NT2/D1 (cell line): ENCODE measurements at regions not wholly inside any gene's neighbourhood (a gene's known extent, or its start where the extent isn't known, plus 50 kb on each side); places are given as distances from the start of the nearest gene placed in this dataset.
A peak's percentile ranks its signal among the peaks of the same experiment; 100 is the strongest.

Experiments
- DNase-seq: peaks from one replicate; pipeline ENCODE4 v3.0.0-alpha.2; 2011; ENCODE audit warnings: low read depth, low spot score
- H3K27me3 ChIP-seq: 2 replicates; pipeline ENCODE4 v1.6.0; 2011; ENCODE audit warnings: mild to moderate bottlenecking; ENCODE audit not compliant: insufficient read length, insufficient read depth
- H3K36me3 ChIP-seq: 2 replicates; pipeline ENCODE4 v1.6.1; 2011; ENCODE audit warnings: mild to moderate bottlenecking, low read length, mixed read lengths; ENCODE audit not compliant: insufficient read depth, insufficient read length
- H3K4me1 ChIP-seq: 2 replicates; pipeline ENCODE4 v1.5.1; 2011; ENCODE audit not compliant: insufficient read depth, insufficient read length
- H3K4me3 ChIP-seq: 2 replicates; pipeline ENCODE4 v1.5.1; 2011; ENCODE audit warnings: low read depth; ENCODE audit not compliant: insufficient read length
- H3K9ac ChIP-seq: 2 replicates; pipeline ENCODE4 v1.6.0; 2011; ENCODE audit warnings: low read depth; ENCODE audit not compliant: insufficient read length
- H3K9me3 ChIP-seq: 2 replicates; pipeline ENCODE4 v1.5.1; 2011; ENCODE audit warnings: mild to moderate bottlenecking, low read length; ENCODE audit not compliant: insufficient read depth
- SUZ12 ChIP-seq: IDR thresholded peaks from 2 replicates; pipeline ENCODE4 v1.6.1; 2011; ENCODE audit not compliant: insufficient read length, insufficient read depth; ENCODE audit errors: extremely low read depth
- YY1 ChIP-seq: IDR thresholded peaks from 2 replicates; pipeline ENCODE4 v1.6.1; 2011; ENCODE audit not compliant: insufficient read length, insufficient read depth
- ZNF274 ChIP-seq: IDR thresholded peaks from 2 replicates; pipeline ENCODE4 v1.6.1; 2011; ENCODE audit warnings: mild to moderate bottlenecking, low read depth, low read length

- H3K4me1 ChIP-seq = no peaks in the 10 kb centered on the region
- no peak overlapping the region for H3K4me3 ChIP-seq
- no peak for DNase-seq
- no peak overlapping the region for H3K9ac ChIP-seq
- TF ChIP-seq SUZ12 = no peak
- no peaks in the 10 kb centered on the region; the same call in none of the 2 replicates for H3K9me3 ChIP-seq
- no peaks in the 10 kb centered on the region for H3K27me3 ChIP-seq
- H3K36me3 ChIP-seq = no peaks in the 10 kb centered on the region
Observed at GRCh38 chr12:125772403-125772802, 707.2 kb downstream of the AACS start.

GRCh38 chr12:125773033-125773640, 707.9 kb downstream of the AACS start:
- no peak overlapping the region for H3K4me3 ChIP-seq
- TF ChIP-seq YY1 = no peak
- TF ChIP-seq ZNF274 = no peak
- TF ChIP-seq SUZ12 = no peak
- no peak overlapping the region for H3K9ac ChIP-seq
- no peaks in the 10 kb centered on the region for H3K36me3 ChIP-seq
- H3K9me3 ChIP-seq = no peaks in the 10 kb centered on the region; the same call in none of the 2 replicates
- H3K27me3 ChIP-seq = no peaks in the 10 kb centered on the region
- peak; percentile 83 for DNase-seq
- H3K4me1 ChIP-seq = no peaks in the 10 kb centered on the region

GRCh38 chr12:125775507-125775906, 710.3 kb downstream of the AACS start:
- Histone ChIP-seq H3K4me1 (no peaks in the 10 kb centered on the region), H3K9ac (no peak overlapping the region), H3K27me3 (no peaks in the 10 kb centered on the region), H3K36me3 (no peaks in the 10 kb centered on the region), H3K4me3 (no peak overlapping the region), H3K9me3 (no peaks in the 10 kb centered on the region; the same call in none of the 2 replicates)
- no peak for TF ChIP-seq SUZ12
- TF ChIP-seq ZNF274 = no peak
- no peak for TF ChIP-seq YY1
- no peak for DNase-seq

GRCh38 chr12:125776212-125776611, 711.0 kb downstream of the AACS start:
- DNase-seq = no peak
- H3K9ac ChIP-seq = no peak overlapping the region
- no peaks in the 10 kb centered on the region for H3K27me3 ChIP-seq
- H3K4me3 ChIP-seq = no peak overlapping the region
- H3K9me3 ChIP-seq = no peaks in the 10 kb centered on the region; the same call in none of the 2 replicates
- no peak for TF ChIP-seq ZNF274
- TF ChIP-seq SUZ12 = no peak
- TF ChIP-seq YY1 = no peak
- H3K4me1 ChIP-seq = no peaks in the 10 kb centered on the region
- no peaks in the 10 kb centered on the region for H3K36me3 ChIP-seq

- no peaks in the 10 kb centered on the region for H3K4me1 ChIP-seq
- H3K9me3 ChIP-seq = 0 out of 2 replicates have a peak, but pooled peaks cover 3% of the 10 kb centered on the region
- TF ChIP-seq ZNF274 (no peak), SUZ12 (no peak)
- no peak overlapping the region for H3K9ac ChIP-seq
- H3K4me3 ChIP-seq = no peak overlapping the region
- H3K36me3 ChIP-seq = no peaks in the 10 kb centered on the region
- DNase-seq = no peak
- H3K27me3 ChIP-seq = no peaks in the 10 kb centered on the region
Observed at GRCh38 chr12:125786143-125786542, 720.9 kb downstream of the AACS start.

- Histone ChIP-seq H3K36me3 (no peaks in the 10 kb centered on the region), H3K9ac (no peak overlapping the region), H3K4me3 (no peak overlapping the region), H3K9me3 (0 out of 2 replicates have a peak, but pooled peaks cover 3% of the 10 kb centered on the region), H3K4me1 (no peaks in the 10 kb centered on the region), H3K27me3 (no peaks in the 10 kb centered on the region)
- DNase-seq = no peak
- TF ChIP-seq SUZ12 = no peak
- no peak for TF ChIP-seq ZNF274
- TF ChIP-seq YY1 = no peak
Observed at GRCh38 chr12:125794401-125794800, 729.2 kb downstream of the AACS start.

GRCh38 chr12:125797421-125798175, 732.4 kb downstream of the AACS start:
- Histone ChIP-seq H3K36me3 (no peaks in the 10 kb centered on the region), H3K9me3 (no peaks in the 10 kb centered on the region), H3K9ac (no peak overlapping the region), H3K4me1 (no peaks in the 10 kb centered on the region), H3K4me3 (no peak overlapping the region), H3K27me3 (no peaks in the 10 kb centered on the region)
- no peak for DNase-seq
- TF ChIP-seq SUZ12 (no peak), YY1 (no peak), ZNF274 (no peak)
